GM12873 (cell line): ENCODE measurements at regions not wholly inside any gene's neighbourhood (a gene's known extent, or its start where the extent isn't known, plus 50 kb on each side); places are given as distances from the start of the nearest gene placed in this dataset.

Source experiments
- CTCF ChIP-seq: IDR thresholded peaks from 2 replicates; pipeline ENCODE4 v1.5.1; 2012; ENCODE audit warnings: low read depth, mild to moderate bottlenecking, moderate library complexity, low read length, control low read depth; ENCODE audit not compliant: insufficient read depth; ENCODE audit errors: missing control alignments

- TF ChIP-seq CTCF, result no peak
Observed at GRCh38 chr1:112840631-112841624, 115.1 kb downstream of the SLC16A1 start.

GRCh38 chr1:112836642-112837041, 119.4 kb downstream of the SLC16A1 start:
- no peak for TF ChIP-seq CTCF

GRCh38 chr1:112833806-112834205, 118.7 kb upstream of the PPM1J start:
- TF ChIP-seq CTCF, result no peak

- no peak for TF ChIP-seq CTCF
Observed at GRCh38 chr1:112828716-112829115, 113.6 kb upstream of the PPM1J start.

- no peak for TF ChIP-seq CTCF
Observed at GRCh38 chr1:112826217-112826944, 111.2 kb upstream of the PPM1J start.

- TF ChIP-seq CTCF, result no peak
Observed at GRCh38 chr1:112818990-112819689, 104.0 kb upstream of the PPM1J start.
